H1 (cell line): ENCODE measurements at regions not wholly inside any gene's neighbourhood (a gene's known extent, or its start where the extent isn't known, plus 50 kb on each side); places are given as distances from the start of the nearest gene placed in this dataset.
A peak's percentile ranks its signal among the peaks of the same experiment; 100 is the strongest.

Experiments
- CTCF ChIA-PET: fragments of 300-600 bp; sonication (Branson Sonifier 250); formaldehyde crosslinking; loops from one replicate; lab custom pipeline; 2021; ENCODE audit not compliant: partially characterized antibody; lab: Charles Lee
- POLR2A ChIA-PET: fragments of 300-600 bp; sonication (Branson Sonifier 250); formaldehyde crosslinking; loops from one replicate; lab custom pipeline; 2021; ENCODE audit warnings: inconsistent platforms; ENCODE audit not compliant: partially characterized antibody; lab: Charles Lee
- DNase-seq, 2 experiments: peaks; one replicate each; pipeline versions ENCODE4 v3.0.0 to v3.0.0-alpha.2; 2010 to 2022; ENCODE audit warnings: low spot score in 2 of 2, low read depth in 1 of 2, mixed read lengths in 1 of 2
- FAIRE-seq: peaks from 2 replicates; lab custom pipeline; 2011; peaks lifted over from hg19 to GRCh38; lab: Jason Lieb, UNC
- H2AFZ ChIP-seq: 2 replicates; pipeline ENCODE4 v1.8.1; 2012; ENCODE audit warnings: low read length, inconsistent platforms
- H2AK5ac ChIP-seq: 2 replicates; pipeline ENCODE4 v1.6.1; 2013; ENCODE audit warnings: low read depth, low read length
- H2BK120ac ChIP-seq: replicated peaks from 2 replicates; pipeline ENCODE3; 2013; ENCODE audit warnings: low read depth, low read length, inconsistent platforms
- H2BK12ac ChIP-seq: 2 replicates; pipeline ENCODE4 v1.6.1; 2013; ENCODE audit warnings: low read depth, low read length
- H2BK15ac ChIP-seq: 2 replicates; pipeline ENCODE4 v1.6.1; 2013; ENCODE audit warnings: low read length
- H2BK20ac ChIP-seq: 2 replicates; pipeline ENCODE4 v1.6.1; 2013; ENCODE audit warnings: low read length
- H2BK5ac ChIP-seq: 2 replicates; pipeline ENCODE4 v1.6.1; 2013; ENCODE audit warnings: low read depth, low read length
- H3K14ac ChIP-seq: 2 replicates; pipeline ENCODE4 v1.6.1; 2013; ENCODE audit warnings: inconsistent platforms; ENCODE audit not compliant: insufficient read length
- H3K18ac ChIP-seq: 2 replicates; pipeline ENCODE4 v1.6.1; 2013; ENCODE audit warnings: low read length; ENCODE audit errors: extremely low read depth
- H3K23ac ChIP-seq: 2 replicates; pipeline ENCODE4 v1.6.1; 2013; ENCODE audit warnings: inconsistent platforms; ENCODE audit not compliant: insufficient read length
- H3K23me2 ChIP-seq: 2 replicates; pipeline ENCODE4 v1.6.1; 2013; ENCODE audit warnings: low read depth, low read length
- H3K27ac ChIP-seq: 2 replicates; pipeline ENCODE4 v1.6.1; 2011; ENCODE audit warnings: low read depth, low read length, inconsistent platforms
- H3K27me3 ChIP-seq, 4 experiments: replicated peaks in 1 of 4; 1 replicate in 1 of 4; 2 replicates in 3 of 4; pipeline versions ENCODE4 v1.6.1 to v1.8.1; 2011 to 2013; ENCODE audit warnings: low read length in 3 of 4, mild to moderate bottlenecking in 3 of 4, inconsistent platforms in 2 of 4, mixed read lengths in 2 of 4, moderate library complexity in 1 of 4; ENCODE audit not compliant: control insufficient read depth in 3 of 4, insufficient read depth in 3 of 4; ENCODE audit errors: extremely low read depth in 1 of 4
- H3K36me3 ChIP-seq, 4 experiments: 2 replicates each; pipeline versions ENCODE4 v1.6.1 to v1.8.1; 2011 to 2013; ENCODE audit warnings: mild to moderate bottlenecking in 4 of 4, low read length in 3 of 4, moderate library complexity in 2 of 4, control low read depth in 1 of 4, inconsistent platforms in 1 of 4; ENCODE audit not compliant: insufficient read depth in 4 of 4, control insufficient read depth in 2 of 4
- H3K4ac ChIP-seq: replicated peaks from 2 replicates; pipeline ENCODE3; 2013; ENCODE audit warnings: low read length, low read depth, mixed read lengths, inconsistent platforms; ENCODE audit not compliant: insufficient read length
- H3K4me1 ChIP-seq, 4 experiments: replicated peaks in 1 of 4; 1 replicate in 1 of 4; 2 replicates in 3 of 4; pipeline versions ENCODE4 v1.6.1 to v1.8.1; 2011 to 2013; ENCODE audit warnings: low read length in 3 of 4, inconsistent platforms in 2 of 4, mixed read lengths in 1 of 4; ENCODE audit not compliant: insufficient read depth in 4 of 4, control insufficient read depth in 3 of 4
- H3K4me2 ChIP-seq, 2 experiments: 2 replicates each; pipeline versions ENCODE4 v1.6.1 to v1.8.1; 2011 to 2013; ENCODE audit warnings: low read depth in 2 of 2, low read length in 2 of 2, control low read depth in 1 of 2, inconsistent platforms in 1 of 2, mild to moderate bottlenecking in 1 of 2; ENCODE audit not compliant: insufficient read depth in 1 of 2
- H3K4me3 ChIP-seq, 4 experiments: fragments of 200-600, 300-600 bp in 1 of 4; sonication (generic), shearing (Covaris generic), sonication (Bioruptor Twin) in 1 of 4; 2 replicates each; pipeline versions ENCODE4 v1.5.1 to v1.8.1; 2011 to 2016; ENCODE audit warnings: low read length in 4 of 4, low read depth in 3 of 4, control low read depth in 2 of 4, inconsistent platforms in 2 of 4, mild to moderate bottlenecking in 2 of 4, mixed read lengths in 1 of 4, moderate library complexity in 1 of 4; ENCODE audit not compliant: insufficient read depth in 2 of 4; ENCODE audit errors: extremely low read depth in 1 of 4
- H3K56ac ChIP-seq: replicated peaks from 2 replicates; pipeline ENCODE3; 2013; ENCODE audit warnings: low read depth, mild to moderate bottlenecking, mixed read lengths, low read length, inconsistent platforms; ENCODE audit not compliant: insufficient read length
- H3K79me1 ChIP-seq: 2 replicates; pipeline ENCODE4 v1.6.1; 2013; ENCODE audit warnings: low read depth, low read length, control low read depth
- H3K79me2 ChIP-seq, 2 experiments: 2 replicates each; pipeline versions ENCODE4 v1.6.1 to v1.8.1; 2012 to 2013; ENCODE audit warnings: low read length in 2 of 2, mild to moderate bottlenecking in 2 of 2, inconsistent platforms in 1 of 2; ENCODE audit not compliant: insufficient read depth in 2 of 2, control insufficient read depth in 1 of 2
- H3K9ac ChIP-seq, 4 experiments: replicated peaks in 1 of 4; 1 replicate in 1 of 4; 2 replicates in 3 of 4; pipeline versions ENCODE4 v1.6.1 to v1.8.1; 2011 to 2013; ENCODE audit warnings: low read depth in 3 of 4, low read length in 3 of 4, control low read depth in 2 of 4, mild to moderate bottlenecking in 2 of 4, moderate library complexity in 2 of 4, inconsistent platforms in 1 of 4; ENCODE audit errors: extremely low read depth in 1 of 4
- H3K9me3 ChIP-seq, 2 experiments: 2 replicates each; pipeline versions ENCODE4 v1.6.1 to v1.8.1; 2012 to 2013; ENCODE audit warnings: mild to moderate bottlenecking in 2 of 2, moderate library complexity in 2 of 2, control low read depth in 1 of 2, inconsistent platforms in 1 of 2, low read depth in 1 of 2, low read length in 1 of 2, mixed read lengths in 1 of 2; ENCODE audit not compliant: insufficient read depth in 2 of 2
- H4K20me1 ChIP-seq, 2 experiments: replicated peaks in 1 of 2; 2 replicates each; pipeline versions ENCODE3 to v1.8.1; 2011 to 2013; ENCODE audit warnings: inconsistent platforms in 2 of 2, low read length in 2 of 2, mild to moderate bottlenecking in 1 of 2; ENCODE audit not compliant: insufficient read depth in 2 of 2, control insufficient read depth in 1 of 2
- H4K5ac ChIP-seq: 2 replicates; pipeline ENCODE4 v1.6.1; 2013; ENCODE audit warnings: low read length, low read depth, mixed read lengths, inconsistent platforms; ENCODE audit not compliant: insufficient read length
- H4K8ac ChIP-seq: 2 replicates; pipeline ENCODE4 v1.8.0; 2013; ENCODE audit warnings: mild to moderate bottlenecking, moderate library complexity, low read length, inconsistent platforms; ENCODE audit not compliant: insufficient read depth; ENCODE audit errors: extremely low read depth
- H4K91ac ChIP-seq: replicated peaks from 2 replicates; pipeline ENCODE3; 2013; ENCODE audit warnings: low read length, mixed read lengths, inconsistent platforms; ENCODE audit not compliant: insufficient read length
- POLR2AphosphoS5 ChIP-seq: IDR thresholded peaks from 2 replicates; pipeline ENCODE4 v1.6.1; 2011; ENCODE audit warnings: low read depth, low read length
- SP4 ChIP-seq: IDR thresholded peaks from 2 replicates; pipeline ENCODE4 v1.6.1; 2012; ENCODE audit warnings: low read length, inconsistent platforms
- TAF1 ChIP-seq: IDR thresholded peaks from 2 replicates; pipeline ENCODE4 v1.6.1; 2011; ENCODE audit warnings: mild to moderate bottlenecking, low read depth, low read length
- TEAD4 ChIP-seq: IDR thresholded peaks from 2 replicates; pipeline ENCODE4 v1.6.1; 2012; ENCODE audit warnings: low read depth, low read length, inconsistent platforms, mixed read lengths
- ZNF274 ChIP-seq: IDR thresholded peaks from 2 replicates; pipeline ENCODE4 v1.7.0; 2012; ENCODE audit warnings: low read length, borderline replicate concordance; ENCODE audit errors: extremely low read depth

DNA sequence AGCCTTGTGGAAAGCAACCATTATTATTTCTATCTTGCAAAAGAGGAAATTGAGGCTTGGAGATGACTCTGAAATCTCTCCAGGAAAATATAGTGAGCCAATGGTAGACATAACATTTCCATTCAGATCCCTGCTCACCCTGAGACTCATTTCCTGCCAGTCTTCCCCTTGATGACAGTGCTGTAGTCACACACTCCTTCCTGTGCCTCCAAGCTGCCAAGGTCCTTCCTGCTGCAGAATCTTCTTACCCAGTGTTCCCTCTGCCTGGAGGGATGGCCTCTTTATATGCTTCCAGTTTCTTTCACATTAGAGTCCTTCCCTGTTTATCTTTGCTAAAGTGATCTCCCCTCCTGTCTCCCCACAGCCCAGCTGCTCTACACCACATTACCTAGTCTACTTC, 648.1 kb downstream of the TOX3 start:
- Histone ChIP-seq H2BK20ac (peak overlapping the region; percentile 49; the same call in 1 of the 2 replicates), H2BK5ac (no peak overlapping the region; the same call in 1 of the 2 replicates), H3K4me3 (no peak overlapping the region), H3K23ac (no peak overlapping the region), H3K4me2 (no peak overlapping the region), H3K56ac (no peak overlapping the region), H3K4me1 (peaks cover 0 to 4% (median under 1%) of the 10 kb centered on the region in 4 experiments; a peak in 2 of 7 replicates), H2BK120ac (no peak overlapping the region), H3K9ac (no peak overlapping the region), H2AFZ (peak overlapping the region; percentile 59; the same call in 1 of the 2 replicates), H3K14ac (no peak overlapping the region), H3K23me2 (no peaks in the 10 kb centered on the region), H4K8ac (no peak overlapping the region), H3K79me2 (no peaks in the 10 kb centered on the region), H4K5ac (no peak overlapping the region), H2BK15ac (no peak overlapping the region), H3K36me3 (no peaks in the 10 kb centered on the region), H2AK5ac (no peak overlapping the region), H3K27ac (no peak overlapping the region), H3K4ac (no peak overlapping the region), H4K91ac (no peak overlapping the region), H3K9me3 (no peaks in the 10 kb centered on the region), H2BK12ac (peak overlapping the region; percentile 46; the same call in 1 of the 2 replicates), H3K18ac (no peak overlapping the region), H3K27me3 (no peaks in the 10 kb centered on the region), H4K20me1 (no peaks in the 10 kb centered on the region), H3K79me1 (no peaks in the 10 kb centered on the region)
- FAIRE-seq (no peak), DNase-seq (no peak)
- POLR2A ChIA-PET, result no interaction called here
- CTCF ChIA-PET, result interaction anchor here (1.8 to 2.3 kb wide), 2 partner anchors 43 to 80 kb away, joined by 4 to 7 read pairs; no protein-coding TSS in a partner anchor
- TF ChIP-seq TEAD4 (no peak), SP4 (no peak), TAF1 (no peak), POLR2AphosphoS5 (no peak), ZNF274 (no peak)
